Neutrophil (primary cell): ENCODE measurements at regions not wholly inside any gene's neighbourhood (a gene's known extent, or its start where the extent isn't known, plus 50 kb on each side); places are given as distances from the start of the nearest gene placed in this dataset.

Experiments used
- H3K27ac ChIP-seq: fragments of 200-600 bp; sonication (generic); 2 replicates; pipeline ENCODE4 v1.5.1; 2016; ENCODE audit warnings: mild to moderate bottlenecking, moderate library complexity
- H3K27me3 ChIP-seq: fragments of 200-600 bp; sonication (generic); 2 replicates; pipeline ENCODE4 v1.6.0; 2016; ENCODE audit warnings: mild to moderate bottlenecking
- H3K36me3 ChIP-seq: fragments of 200-600 bp; sonication (generic); 2 replicates; pipeline ENCODE4 v1.5.1; 2017
- H3K4me1 ChIP-seq, 2 experiments: fragments of 200-600 bp in 1 of 2; sonication (generic) in 1 of 2; 1 replicate in 1 of 2; 2 replicates in 1 of 2; pipeline versions ENCODE4 v1.5.1 to v1.6.1; 2013 to 2016; ENCODE audit warnings: low read depth in 1 of 2, low read length in 1 of 2, mild to moderate bottlenecking in 1 of 2, moderate library complexity in 1 of 2; ENCODE audit not compliant: control insufficient read depth in 1 of 2, insufficient read depth in 1 of 2
- H3K4me3 ChIP-seq, 2 experiments: fragments of 200-600 bp in 1 of 2; sonication (generic) in 1 of 2; 1 replicate in 1 of 2; 2 replicates in 1 of 2; pipeline ENCODE4 v1.5.1; 2013 to 2016; ENCODE audit warnings: low read depth in 1 of 2, low read length in 1 of 2, mild to moderate bottlenecking in 1 of 2, moderate library complexity in 1 of 2
- H3K9me3 ChIP-seq: fragments of 200-600 bp; sonication (generic); 2 replicates; pipeline ENCODE4 v1.5.1; 2016
- TF ChIP-seq, protein P1 (sequence below): fragments of 200-600 bp; sonication (generic); IDR thresholded peaks from 2 replicates; pipeline ENCODE4 v1.5.1; 2016; ENCODE audit warnings: antibody characterized with exemption

GRCh38 chr3:72149645-72150300, 364.8 kb upstream of the PROK2 start:
- TF ChIP-seq, protein P1, sequence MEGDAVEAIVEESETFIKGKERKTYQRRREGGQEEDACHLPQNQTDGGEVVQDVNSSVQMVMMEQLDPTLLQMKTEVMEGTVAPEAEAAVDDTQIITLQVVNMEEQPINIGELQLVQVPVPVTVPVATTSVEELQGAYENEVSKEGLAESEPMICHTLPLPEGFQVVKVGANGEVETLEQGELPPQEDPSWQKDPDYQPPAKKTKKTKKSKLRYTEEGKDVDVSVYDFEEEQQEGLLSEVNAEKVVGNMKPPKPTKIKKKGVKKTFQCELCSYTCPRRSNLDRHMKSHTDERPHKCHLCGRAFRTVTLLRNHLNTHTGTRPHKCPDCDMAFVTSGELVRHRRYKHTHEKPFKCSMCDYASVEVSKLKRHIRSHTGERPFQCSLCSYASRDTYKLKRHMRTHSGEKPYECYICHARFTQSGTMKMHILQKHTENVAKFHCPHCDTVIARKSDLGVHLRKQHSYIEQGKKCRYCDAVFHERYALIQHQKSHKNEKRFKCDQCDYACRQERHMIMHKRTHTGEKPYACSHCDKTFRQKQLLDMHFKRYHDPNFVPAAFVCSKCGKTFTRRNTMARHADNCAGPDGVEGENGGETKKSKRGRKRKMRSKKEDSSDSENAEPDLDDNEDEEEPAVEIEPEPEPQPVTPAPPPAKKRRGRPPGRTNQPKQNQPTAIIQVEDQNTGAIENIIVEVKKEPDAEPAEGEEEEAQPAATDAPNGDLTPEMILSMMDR = no peak
- Histone ChIP-seq H3K4me3 (no peak overlapping the region), H3K27ac (no peak overlapping the region), H3K9me3 (no peaks in the 10 kb centered on the region), H3K27me3 (no peaks in the 10 kb centered on the region), H3K4me1 (peaks cover 0 to 3% of the 10 kb centered on the region in 2 experiments), H3K36me3 (no peaks in the 10 kb centered on the region)

DNA sequence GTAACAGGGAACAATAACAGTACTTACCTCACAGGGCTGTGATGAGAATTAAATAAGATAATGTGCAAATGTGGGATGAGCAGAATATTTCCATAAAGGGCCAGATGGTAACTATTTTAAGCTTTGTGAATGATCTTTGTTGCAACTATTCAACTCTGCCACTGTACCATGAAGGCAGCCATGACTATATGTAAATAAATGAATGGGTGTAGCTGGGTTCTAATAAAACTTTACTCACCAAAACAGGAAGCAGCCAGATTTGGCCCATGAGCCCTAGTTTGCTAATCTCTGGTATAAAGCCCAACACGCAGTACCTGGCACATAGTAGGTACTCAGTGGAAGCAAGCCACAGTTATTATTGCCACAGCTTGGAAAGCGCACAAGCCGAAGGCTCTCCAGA, 362.7 kb upstream of the PROK2 start:
- H3K36me3 ChIP-seq = no peaks in the 10 kb centered on the region
- TF ChIP-seq, protein P1 = no peak
- H3K27ac ChIP-seq = no peak overlapping the region
- H3K4me1 ChIP-seq = peaks cover 3 to 7% of the 10 kb centered on the region in 2 experiments
- no peaks in the 10 kb centered on the region for H3K9me3 ChIP-seq
- H3K27me3 ChIP-seq = no peaks in the 10 kb centered on the region
- no peak overlapping the region for H3K4me3 ChIP-seq

DNA sequence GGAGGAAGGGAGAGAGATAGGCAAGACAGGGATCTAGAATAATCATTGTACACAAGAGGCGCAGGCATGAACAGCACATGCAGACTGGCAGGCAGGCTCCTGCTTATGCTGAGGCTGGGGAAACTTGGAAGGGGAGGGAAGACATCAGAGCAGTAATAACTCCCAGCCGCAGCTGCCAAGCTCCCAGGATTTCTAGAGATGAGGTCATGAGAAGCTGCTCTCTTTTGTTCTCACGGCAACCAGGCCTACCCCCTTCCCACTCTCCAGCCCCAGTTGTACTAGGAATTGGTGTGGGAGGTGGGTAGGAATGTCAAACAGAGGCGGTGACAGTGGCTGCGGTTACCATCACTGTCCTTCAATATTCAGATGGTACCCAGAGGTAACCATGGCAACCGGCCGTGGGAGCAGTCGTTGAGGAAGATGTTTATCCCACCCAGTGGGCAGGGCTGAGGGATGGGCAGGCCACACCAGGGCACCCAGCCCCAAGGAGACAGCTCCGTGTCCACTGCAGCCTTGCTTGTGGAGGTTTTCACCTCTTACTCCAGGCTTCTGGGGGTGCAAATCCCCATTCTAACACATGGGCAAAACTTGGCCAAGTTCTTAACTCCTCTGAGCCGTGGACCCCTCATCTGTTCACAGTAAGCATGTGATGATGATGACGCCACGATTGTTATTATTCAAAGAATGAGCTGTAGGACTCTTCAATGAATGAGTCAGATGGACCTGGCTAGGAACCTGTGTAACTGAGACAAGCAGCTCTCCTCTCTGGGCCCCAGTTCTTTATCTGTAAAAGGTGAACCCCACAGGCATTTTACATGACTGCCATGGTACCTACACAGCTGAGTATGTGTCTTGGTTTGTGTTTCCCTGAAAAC, 360.8 kb upstream of the PROK2 start:
- Histone ChIP-seq H3K4me1 (peaks cover 3 to 11% of the 10 kb centered on the region in 2 experiments), H3K27ac (no peak overlapping the region)

GRCh38 chr3:72144773-72145505, 360.0 kb upstream of the PROK2 start:
- peaks cover 3 to 11% of the 10 kb centered on the region in 2 experiments for H3K4me1 ChIP-seq
- H3K27ac ChIP-seq = no peak overlapping the region

More for the DNA sequence above, 360.8 kb upstream of the PROK2 start:
- H3K4me3 ChIP-seq = no peak overlapping the region
- H3K27me3 ChIP-seq = no peaks in the 10 kb centered on the region
- no peaks in the 10 kb centered on the region for H3K36me3 ChIP-seq
- no peaks in the 10 kb centered on the region for H3K9me3 ChIP-seq
- TF ChIP-seq, protein P1 = no peak

More at GRCh38 chr3:72144773-72145505, 360.0 kb upstream of the PROK2 start:
- TF ChIP-seq, protein P1 = no peak
- no peaks in the 10 kb centered on the region for H3K9me3 ChIP-seq
- no peaks in the 10 kb centered on the region for H3K36me3 ChIP-seq
- no peak overlapping the region for H3K4me3 ChIP-seq
- H3K27me3 ChIP-seq = no peaks in the 10 kb centered on the region
